D341Med (cell line): ENCODE measurements at regions not wholly inside any gene's neighbourhood (a gene's known extent, or its start where the extent isn't known, plus 50 kb on each side); places are given as distances from the start of the nearest gene placed in this dataset.

ENCODE experiments used
- DNase-seq: peaks from one replicate; pipeline ENCODE4 v3.0.0; 2012; ENCODE audit warnings: low spot score

DNA sequence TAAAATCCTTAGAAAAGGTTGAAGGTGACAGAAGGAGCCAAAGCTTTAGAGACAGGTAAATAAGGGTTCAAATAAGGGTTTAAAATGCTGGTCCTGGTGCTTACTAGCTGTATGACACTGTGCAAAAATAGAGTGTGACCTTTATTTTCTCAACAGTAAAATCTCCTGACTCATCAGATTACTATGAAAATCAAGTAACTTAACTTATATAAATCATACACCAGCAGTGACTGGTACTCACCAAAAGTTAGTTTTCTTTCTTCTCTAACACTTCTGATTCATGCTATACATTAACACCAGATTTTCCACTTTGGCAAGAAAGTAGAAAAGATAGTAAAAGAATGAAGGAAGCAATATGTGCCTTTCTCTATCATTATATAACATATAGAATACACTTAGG lies 205.9 kb upstream of the GBE1 start:
- no peak for DNase-seq

DNA sequence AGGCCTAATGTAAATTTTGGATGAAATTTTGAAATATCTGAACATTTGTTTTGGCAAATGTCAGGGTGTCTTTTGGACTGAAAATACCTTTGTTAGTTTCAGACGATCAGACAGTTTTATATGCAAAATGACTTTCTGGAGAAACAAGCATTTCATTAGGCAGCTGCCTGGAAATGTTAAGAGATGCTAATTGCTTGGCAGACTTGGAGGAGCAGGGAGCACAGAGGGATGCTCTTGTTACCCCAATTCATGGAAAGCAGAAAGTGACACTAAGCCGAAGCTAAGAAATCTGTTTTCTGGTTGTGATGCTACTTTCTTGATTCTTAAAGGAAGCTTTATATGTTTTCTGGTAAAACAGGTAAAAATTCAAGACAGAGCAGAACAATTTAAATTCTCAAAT lies 204.3 kb upstream of the GBE1 start:
- DNase-seq = no peak

DNA sequence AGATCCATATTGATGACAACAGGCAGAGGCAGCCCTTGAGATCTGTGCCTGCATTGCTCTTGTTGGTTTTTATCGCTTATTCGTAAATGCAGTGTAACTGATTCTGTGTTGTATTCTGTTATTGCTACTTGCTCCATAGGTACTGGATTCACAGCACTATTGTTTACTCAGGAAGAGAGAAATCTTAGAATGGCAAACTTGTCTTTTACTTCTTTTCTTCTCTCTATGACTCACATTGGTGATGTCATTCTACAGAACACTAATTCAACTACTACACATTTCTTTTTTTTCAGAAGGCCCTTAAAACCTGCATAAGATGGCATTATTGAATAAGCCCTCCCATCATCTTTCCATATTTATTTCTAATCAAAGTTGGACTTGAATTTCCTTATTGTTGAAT lies 201.0 kb upstream of the GBE1 start:
- DNase-seq = no peak

DNA sequence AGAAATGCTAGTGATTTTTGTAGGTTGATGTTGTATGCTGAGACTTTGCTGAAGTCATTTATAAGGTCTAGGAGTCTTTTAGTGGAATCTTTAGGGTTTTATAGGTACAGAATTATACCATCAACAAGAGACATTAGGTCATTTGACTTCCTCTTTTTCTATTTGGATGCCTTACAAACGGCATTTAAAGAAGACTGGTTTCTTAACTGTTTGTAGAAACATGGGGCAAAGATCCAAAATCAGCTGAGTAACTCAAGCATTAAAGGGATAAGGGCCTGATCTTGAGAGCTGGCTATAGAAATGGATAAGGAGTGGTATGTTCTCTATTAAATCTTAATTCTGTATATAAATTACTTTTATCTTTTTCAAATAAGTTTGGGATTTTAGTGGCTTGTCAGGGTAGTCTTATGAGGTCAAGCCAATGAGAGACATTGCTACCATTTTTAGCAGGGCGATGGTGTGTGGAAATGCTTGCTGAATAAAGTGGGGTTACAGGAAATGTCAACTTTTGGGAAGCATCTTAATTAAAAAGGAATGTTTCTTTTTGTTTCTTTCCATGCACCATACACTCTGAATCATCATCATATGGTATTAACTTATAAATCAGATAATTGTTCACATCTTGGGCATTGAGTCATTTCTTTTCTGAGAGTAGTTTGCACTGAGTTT lies 197.7 kb upstream of the GBE1 start:
- no peak for DNase-seq

DNA sequence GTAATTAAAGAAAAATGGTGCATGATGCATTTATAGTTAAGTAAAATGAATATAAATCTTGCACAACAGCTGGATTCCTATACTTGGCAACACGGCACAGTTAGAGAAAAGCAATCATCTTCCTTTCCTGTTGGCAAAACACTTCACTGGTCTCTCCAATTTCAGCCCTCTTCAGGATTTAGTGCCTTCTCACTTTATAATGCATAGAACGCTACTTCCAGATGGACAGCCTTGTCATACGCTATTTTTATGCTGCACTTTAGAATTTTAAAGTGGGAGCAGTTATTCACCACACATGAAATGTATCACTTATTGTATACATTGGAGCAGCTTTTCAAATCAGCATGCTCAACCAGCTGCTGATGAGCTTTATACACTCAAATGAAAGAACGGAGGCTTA lies 194.4 kb upstream of the GBE1 start:
- no peak for DNase-seq

DNA sequence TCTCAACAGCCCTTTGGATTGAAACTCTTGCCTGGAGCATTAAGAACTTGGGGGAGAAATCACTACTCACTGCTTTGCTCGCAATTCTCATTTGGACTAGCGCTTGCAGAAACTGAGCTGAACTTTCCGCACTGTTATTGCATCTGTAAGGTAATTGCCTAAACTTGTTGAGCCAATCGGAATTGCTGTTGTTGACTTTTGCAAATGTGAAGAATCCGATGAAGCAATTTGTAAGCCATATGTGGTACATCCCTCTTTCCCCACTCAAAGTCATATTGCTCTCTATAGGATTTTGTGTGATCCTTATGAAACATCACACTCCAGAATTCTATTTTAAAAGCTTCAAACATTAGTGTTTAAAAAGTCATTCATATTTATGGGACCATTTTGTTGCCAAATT lies 191.7 kb upstream of the GBE1 start:
- DNase-seq = no peak

DNA sequence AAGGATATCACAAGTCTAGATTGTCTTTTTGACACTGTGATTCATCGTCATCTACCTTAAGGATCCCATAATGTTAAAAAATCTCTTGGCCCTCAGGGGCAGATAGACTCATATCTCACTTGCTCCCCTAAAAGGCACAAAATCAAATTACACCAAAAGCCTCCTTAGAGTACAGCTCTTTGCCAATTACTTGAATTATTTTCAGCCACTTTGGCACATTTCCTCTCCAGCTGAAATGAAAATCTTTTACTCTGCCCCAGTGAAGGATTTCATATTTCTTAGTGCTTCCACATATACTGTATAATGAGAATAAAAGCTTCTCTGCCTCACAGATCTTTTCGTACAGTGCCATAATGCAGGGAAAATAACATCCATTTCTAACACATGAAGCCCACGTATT lies 190.7 kb upstream of the GBE1 start:
- no peak for DNase-seq

DNA sequence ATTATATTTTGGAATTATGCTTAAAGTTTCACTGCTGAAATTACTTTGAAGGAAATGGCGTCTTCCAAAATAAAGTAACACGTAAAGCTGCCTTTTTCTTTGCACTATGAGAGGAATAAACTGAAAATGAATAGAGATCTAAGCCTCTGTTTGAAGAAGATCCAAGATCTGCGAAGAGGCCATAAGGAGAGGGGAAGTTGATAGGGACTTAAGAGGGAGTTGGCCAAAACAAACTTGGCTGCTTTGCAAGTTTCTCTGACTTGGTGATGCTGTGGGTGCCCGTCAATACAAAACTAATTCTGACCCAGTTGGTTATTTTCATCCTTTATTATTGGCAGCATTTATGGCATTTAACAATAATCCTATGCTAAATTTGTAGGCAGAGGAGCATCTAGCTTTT lies 190.2 kb upstream of the GBE1 start:
- DNase-seq = no peak

DNA sequence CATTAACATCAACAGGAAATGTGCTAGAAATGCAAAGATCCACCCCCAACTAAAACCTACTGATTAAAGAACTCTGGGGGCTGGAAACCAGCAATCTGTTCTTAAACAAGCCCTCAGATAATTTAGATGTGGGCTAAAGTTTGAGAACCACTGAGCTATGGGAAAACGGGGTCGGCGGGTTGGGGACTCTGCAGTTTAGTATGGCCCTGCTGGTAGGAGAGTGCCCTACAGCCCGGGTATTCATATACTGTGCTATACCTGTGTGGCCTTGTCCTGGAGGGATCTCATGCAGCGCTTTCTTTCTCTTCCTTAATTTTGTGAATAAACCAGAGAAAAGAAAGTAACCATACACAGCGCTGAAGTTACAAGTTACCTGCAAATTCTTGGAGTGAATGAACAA lies 189.7 kb upstream of the GBE1 start:
- DNase-seq = no peak

DNA sequence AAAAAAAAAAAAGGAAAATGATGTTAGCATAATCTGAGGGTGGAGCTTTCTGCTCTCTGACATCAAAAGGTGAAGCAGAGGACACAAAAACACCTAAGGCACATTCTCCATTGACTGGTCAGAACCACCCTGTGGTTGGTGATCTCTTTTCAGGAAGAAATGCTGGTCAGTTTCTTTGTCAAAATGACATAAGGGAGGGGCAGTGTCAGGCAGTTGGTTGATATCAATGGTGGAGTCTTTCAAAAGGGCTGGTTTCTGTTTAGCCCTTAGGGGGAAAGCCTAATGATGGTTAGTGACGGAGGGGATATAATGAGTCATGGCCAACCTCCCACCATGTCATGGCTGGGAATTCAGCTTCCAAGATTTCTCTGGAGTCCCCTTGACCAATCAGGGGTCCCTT lies 185.9 kb upstream of the GBE1 start:
- no peak for DNase-seq

DNA sequence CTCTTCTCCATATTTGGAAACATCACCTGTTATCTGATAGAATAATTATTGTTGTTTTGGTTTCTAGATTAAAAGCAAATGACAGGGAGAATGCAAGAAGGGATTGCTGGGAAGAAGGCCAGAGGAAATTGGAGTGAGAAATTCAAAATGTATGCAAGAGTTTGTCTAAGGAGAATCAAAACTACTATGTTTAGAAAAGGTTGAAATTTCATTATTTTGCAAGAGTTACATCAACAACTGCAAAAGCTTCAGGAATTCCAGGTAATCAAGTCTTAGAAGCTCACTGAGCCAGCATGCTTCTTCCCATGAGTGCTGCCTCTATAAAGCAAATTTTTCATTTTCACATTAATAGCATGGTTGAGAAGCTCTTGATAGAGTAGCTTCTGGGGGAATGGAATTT lies 177.2 kb upstream of the GBE1 start:
- no peak for DNase-seq

DNA sequence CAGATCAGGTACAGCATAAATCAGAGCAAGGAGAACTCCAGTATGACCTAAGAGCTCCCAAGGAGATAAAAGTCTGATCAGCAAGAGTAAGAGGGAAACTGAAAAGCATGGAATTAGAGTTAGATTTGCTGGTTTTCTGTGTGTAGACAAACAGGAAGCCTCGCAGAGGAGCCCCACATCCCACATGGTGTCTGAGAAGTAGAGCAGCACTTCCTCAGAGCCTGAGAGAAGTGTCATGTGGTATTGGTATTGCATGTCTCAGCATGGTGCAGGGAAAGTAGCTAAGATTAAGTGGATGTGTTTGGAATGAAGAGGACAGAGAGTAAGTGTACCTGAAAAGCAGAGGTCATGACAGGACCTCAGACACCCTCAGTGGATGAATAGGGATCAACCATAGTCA lies 175.4 kb upstream of the GBE1 start:
- no peak for DNase-seq

DNA sequence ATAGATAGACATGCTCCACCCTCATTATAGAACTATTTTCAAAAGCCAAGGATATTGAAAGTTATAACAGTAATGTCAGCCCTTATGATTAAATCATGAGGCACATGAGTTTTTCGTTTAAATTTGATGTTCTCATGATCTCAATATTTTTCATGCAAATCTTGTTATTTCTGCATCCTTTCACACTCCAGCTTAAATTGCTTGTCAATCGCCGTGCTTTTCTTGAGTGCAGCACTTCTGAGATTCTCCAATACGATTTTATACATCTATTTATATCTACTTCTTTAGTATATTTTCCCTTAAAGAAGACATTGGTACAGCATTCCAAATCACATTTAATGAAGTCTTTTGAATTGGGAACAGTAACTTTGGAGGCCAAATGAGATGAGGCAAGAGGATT lies 171.2 kb upstream of the GBE1 start:
- DNase-seq = no peak

DNA sequence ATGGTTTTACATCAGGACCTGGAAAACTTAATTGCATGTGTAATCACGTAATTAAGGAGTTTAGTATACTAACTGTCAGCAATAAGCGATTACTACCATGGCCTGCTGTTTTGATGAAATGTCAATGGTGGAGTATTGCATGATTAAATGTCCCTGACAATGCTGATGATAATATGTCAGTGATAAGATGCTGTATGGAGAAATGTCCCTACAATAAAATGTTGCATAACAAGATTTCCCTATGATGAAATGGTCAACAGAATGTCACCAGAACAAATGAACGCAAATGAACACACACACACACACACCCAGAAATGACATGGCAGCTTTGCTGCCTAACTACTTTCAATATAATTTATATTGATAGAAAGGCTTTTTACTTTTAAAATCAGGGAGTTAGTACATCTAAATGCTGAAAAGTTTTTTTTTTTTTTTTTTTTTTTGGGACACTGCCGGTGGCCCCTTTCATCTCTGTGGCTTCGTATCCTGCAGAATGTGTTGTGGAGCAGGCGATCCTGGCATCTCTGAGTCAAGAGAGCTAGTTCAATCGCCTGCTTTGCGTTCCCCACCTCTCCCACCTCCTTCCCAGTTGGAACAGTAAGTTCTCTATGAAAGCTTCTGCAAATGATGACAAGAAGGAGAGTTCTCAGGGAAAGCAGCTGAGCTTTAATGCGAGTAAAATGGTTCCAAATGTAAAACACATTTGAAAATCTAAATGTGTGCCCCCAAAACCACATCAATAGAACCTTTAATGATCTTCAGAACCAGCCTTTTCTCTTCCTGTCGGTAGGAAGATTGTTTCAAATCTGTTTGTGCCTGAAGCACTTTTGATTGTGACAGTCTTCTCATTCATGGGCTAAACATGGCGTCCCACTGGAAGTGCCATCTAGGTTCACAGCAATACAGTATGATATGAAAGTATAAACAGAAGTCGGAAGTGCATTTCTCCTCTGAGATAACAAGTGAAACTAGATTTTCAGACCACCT lies 170.1 kb upstream of the GBE1 start:
- DNase-seq = no peak

DNA sequence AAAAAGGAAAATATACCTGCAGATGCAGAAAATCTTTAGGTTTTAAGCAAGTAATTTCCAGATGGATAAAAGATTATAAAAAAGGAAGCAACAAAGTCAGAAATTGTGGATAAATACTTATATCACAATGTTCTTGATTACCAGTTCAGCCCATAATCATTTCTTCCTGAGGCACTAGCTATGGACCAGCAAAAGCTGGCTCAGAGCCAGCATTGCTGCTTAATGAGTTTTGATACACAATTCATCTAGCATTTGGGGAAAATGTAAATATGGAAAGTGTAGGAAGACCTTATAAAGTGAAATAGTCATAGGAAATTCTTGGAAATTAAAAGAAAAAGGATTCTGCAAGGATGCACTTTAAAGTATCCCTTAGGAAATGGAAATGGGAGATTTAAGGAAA lies 168.3 kb upstream of the GBE1 start:
- DNase-seq = no peak

DNA sequence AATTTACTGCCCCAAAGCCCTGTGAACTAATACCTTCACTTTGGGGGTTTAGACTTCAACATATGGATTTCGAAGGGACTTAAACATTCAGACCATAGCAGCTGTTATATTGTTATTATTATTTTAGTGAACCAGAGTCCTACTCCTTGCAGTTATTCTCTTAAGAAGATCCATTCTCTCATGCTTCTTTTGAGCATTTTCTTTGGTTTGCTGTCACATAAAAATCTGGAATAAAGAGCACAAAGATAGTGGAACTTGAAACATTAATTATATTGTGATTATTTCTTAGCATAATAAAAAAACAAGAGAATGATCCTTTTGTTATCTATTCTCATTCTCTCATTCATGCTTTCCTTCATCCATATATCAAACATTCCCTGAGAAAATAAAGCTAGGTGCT lies 166.4 kb upstream of the GBE1 start:
- DNase-seq = no peak

DNA sequence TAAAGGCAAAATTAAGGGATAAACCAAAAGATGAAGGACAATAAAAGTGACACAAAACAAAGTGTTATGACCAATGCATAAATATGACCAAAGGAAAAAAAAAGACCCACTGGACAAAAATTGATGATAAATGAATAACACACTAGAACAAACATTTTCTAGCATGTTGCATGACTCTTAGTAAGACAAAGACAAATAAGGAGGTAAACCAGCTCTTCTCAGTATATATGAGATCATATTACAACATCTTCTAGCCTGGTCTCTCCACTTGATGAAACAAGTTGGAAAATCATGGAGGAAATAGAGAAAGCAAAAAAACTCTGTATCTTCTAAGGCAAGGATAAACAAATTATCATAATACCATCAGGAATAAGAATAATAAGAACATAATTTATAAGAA lies 163.9 kb upstream of the GBE1 start:
- DNase-seq = no peak

DNA sequence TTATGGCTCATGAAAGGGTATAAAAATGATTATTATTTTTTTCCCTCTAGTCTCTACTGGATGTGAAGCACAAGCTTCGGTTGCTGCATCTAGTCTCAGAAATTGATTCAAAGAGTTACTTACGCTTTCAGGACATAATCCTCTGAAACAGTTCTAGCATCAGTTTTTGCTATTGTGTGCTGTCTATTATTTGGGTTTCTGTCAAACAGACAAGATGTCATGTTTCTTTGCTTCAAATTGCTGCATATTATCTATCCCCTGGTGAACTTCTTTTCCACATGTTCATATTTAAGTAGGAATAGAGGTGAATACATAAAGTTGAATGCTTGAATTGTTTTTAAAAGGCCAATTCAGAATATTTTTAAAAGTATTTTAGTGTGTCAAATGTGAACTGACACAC lies 161.6 kb upstream of the GBE1 start:
- no peak for DNase-seq

DNA sequence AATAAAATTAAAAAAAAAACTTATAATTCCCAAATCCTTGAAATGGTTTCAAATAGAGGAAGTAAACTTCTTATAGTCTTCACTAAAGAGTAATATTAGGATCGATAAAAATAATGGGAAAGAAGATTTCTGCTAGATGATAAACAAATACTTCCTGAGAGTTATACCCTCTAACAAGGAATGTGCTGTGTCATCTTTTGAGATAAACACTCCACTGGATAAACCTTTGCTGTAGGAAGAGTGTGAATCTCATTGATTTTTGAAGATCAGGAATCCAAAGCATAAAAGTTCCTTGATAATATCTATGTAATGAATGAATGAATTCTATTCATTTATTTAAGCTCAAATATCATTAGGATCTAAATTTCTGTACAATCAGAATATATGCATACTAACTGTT lies 161.0 kb upstream of the GBE1 start:
- no peak for DNase-seq

DNA sequence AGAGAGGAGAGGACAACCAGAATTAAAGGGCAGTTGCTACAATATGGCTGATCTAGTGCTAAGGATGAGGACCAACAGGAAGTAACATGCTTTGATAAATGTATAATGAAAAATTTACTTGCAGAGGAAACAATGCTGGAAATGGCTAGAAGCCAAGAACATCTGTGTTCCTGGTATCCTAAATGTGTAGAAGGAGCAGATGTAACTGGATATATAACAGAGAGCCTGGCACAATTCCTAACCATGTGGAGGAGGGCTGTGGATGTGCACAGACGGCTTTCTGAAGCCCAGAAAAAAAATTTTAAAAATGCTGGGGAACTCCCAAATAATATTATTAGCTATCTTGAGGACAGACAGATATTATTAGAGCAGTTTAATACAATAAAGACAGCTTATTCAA lies 159.4 kb upstream of the GBE1 start:
- no peak for DNase-seq

DNA sequence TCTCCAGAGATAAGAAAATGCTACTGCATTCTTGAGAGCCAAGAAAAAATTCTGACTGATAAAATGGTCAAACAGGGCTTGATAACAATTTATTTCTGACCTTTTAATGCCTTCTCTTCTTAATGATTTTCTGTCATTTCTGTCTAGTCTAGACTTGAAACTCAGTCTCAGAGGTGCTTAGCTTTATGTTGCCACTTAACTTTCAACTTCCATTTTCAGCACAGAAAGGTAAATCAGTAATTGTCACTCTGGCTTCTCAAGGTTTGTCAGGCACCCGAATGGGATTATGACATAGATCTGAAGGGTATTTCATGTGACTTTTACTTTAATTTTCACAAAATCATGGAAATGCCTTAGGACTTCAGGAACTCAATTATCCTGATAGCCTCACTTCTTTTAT lies 155.4 kb upstream of the GBE1 start:
- no peak for DNase-seq

DNA sequence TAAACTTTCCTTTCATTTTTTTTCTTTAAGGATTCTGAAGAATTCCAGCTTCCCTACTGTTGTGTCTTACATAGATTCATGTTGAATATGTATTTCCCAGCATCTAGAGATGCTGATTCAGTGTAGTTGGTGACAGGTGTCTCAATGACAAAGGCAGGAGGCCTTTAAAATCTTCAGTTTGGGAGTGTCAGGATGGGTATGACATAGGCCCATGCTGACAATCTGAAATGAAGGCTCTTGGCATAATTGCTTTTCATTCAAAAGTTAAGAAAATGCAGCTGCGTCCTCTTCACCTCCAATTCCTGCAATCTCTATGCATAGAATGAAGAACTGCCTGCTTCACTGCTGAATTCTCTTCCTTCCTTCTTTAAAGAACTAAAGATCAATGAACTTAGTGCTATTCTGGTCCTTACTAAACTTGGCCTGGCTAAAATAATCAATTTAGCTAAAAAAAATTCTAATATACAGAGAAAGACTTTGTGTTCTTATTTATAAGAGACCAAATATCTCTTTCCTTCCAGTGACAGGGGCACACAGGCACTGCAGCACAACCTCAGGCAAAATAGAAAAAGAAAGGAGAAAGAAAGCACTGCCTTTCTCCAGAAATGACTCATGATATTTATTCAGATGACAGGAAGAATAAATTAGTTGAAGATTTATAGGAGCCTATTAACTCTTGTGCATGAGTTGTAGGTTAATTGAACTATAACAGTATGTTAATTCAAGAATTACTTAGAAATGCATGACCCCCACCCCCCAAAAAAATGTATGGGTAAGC lies 152.6 kb upstream of the GBE1 start:
- no peak for DNase-seq

DNA sequence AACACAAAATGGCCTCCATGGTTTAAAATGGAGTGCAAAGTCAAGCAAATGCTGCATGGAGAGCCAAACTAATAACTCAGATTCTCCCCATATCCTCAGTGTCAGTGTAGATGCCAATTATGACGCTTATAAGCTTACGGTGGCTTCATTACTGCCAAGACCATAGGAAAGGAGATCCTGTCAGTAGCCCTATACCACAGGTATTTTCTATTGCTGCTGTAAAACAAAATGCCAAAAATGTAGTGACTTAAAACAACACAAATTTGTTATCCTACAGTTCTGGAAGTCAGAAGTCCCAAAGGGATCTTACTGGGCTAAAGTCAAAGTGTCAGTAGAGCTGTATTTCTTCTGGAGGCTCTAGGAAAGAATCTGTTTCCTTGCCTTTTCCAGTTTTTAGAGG lies 149.8 kb upstream of the GBE1 start:
- DNase-seq = no peak
